OCI-LY7 (cell line): ENCODE measurements at regions not wholly inside any gene's neighbourhood (a gene's known extent, or its start where the extent isn't known, plus 50 kb on each side); places are given as distances from the start of the nearest gene placed in this dataset.

Experiments used
- BruUV-seq: library from RNA; stranded (reverse); fragments of 400-500 nt; replicated peaks from 2 replicates; lab custom pipeline; 2021; lab: Mats Ljungman, UMichigan
- CTCF ChIA-PET: fragments of 300-600 bp; sonication (Branson Sonifier 250); formaldehyde crosslinking; loops from one replicate; lab custom pipeline; 2022; ENCODE audit warnings: antibody characterized with exemption; ENCODE audit not compliant: unreplicated experiment; lab: Charles Lee
- POLR2A ChIA-PET: fragments of 300-600 bp; sonication (Branson Sonifier 250); formaldehyde crosslinking; loops from one replicate; lab custom pipeline; 2022; ENCODE audit warnings: antibody characterized with exemption; lab: Charles Lee
- DNase-seq: peaks from one replicate; pipeline ENCODE4 v3.0.0-alpha.2; 2015; ENCODE audit warnings: low spot score
- H2AFZ ChIP-seq: fragments of 200-600 bp; sonication (generic), shearing (Covaris generic); 2 replicates; pipeline ENCODE4 v1.6.1; 2014; ENCODE audit warnings: mild to moderate bottlenecking, antibody characterized with exemption, low read length, moderate library complexity
- H3K27ac ChIP-seq: fragments of 200-600 bp; sonication (generic); 2 replicates; pipeline ENCODE4 v1.5.1; 2014; ENCODE audit warnings: mixed run types, low read depth, mild to moderate bottlenecking, moderate library complexity, low read length, inconsistent platforms; ENCODE audit not compliant: poor library complexity, severe bottlenecking
- H3K36me3 ChIP-seq: fragments of 200-600 bp; sonication (generic); 2 replicates; pipeline ENCODE4 v1.6.1; 2014; ENCODE audit warnings: mild to moderate bottlenecking, antibody characterized with exemption, low read length, moderate library complexity, mixed read lengths; ENCODE audit not compliant: insufficient read depth
- H3K4me1 ChIP-seq: fragments of 200-600 bp; sonication (generic); 2 replicates; pipeline ENCODE4 v1.5.1; 2014; ENCODE audit warnings: mild to moderate bottlenecking, low read length; ENCODE audit not compliant: insufficient read depth, poor library complexity, severe bottlenecking
- H3K4me2 ChIP-seq: fragments of 200-600 bp; sonication (generic); 2 replicates; pipeline ENCODE4 v1.6.1; 2014; ENCODE audit warnings: mild to moderate bottlenecking, low read length
- H3K4me3 ChIP-seq: fragments of 200-600 bp; sonication (generic); 2 replicates; pipeline ENCODE4 v1.5.1; 2014; ENCODE audit warnings: mild to moderate bottlenecking, low read depth, low read length; ENCODE audit not compliant: poor library complexity, severe bottlenecking
- H3K79me2 ChIP-seq: fragments of 200-600 bp; sonication (generic); 2 replicates; pipeline ENCODE4 v1.6.1; 2016; ENCODE audit warnings: low read depth, mild to moderate bottlenecking, low read length, moderate library complexity, mixed read lengths; ENCODE audit not compliant: insufficient read depth
- H3K9me2 ChIP-seq: fragments of 200-600 bp; sonication (generic); 2 replicates; pipeline ENCODE4 v1.6.1; 2016; ENCODE audit warnings: mild to moderate bottlenecking, low read length, mixed read lengths; ENCODE audit not compliant: insufficient read depth
- H3K9me3 ChIP-seq: fragments of 200-600 bp; sonication (generic); 2 replicates; pipeline ENCODE4 v1.6.1; 2014; ENCODE audit warnings: mild to moderate bottlenecking, mixed run types, low read length, mixed read lengths
- H4K20me1 ChIP-seq: fragments of 200-600 bp; sonication (generic); 2 replicates; pipeline ENCODE4 v1.6.1; 2014; ENCODE audit warnings: mild to moderate bottlenecking, antibody characterized with exemption, low read length, moderate library complexity, mixed read lengths; ENCODE audit not compliant: insufficient read depth
- CTCF ChIP-seq: fragments of 200-600 bp; sonication (generic); conservative IDR thresholded peaks from 2 replicates; pipeline ENCODE4 v1.5.1; 2014; ENCODE audit warnings: mild to moderate bottlenecking, antibody characterized with exemption, low read length, moderate library complexity, mixed read lengths
- EZH2phosphoT487 ChIP-seq: fragments of 200-600 bp; sonication (generic); IDR thresholded peaks from 2 replicates; pipeline ENCODE4 v1.6.1; 2018; ENCODE audit warnings: low read depth, borderline replicate concordance, mild to moderate bottlenecking, mixed run types, antibody characterized with exemption, low read length, moderate library complexity, mixed read lengths
- intact Hi-C: fragments of 100-400 bp; cut with micrococcal nuclease; formaldehyde crosslinking; loops from one replicate; pipeline ENCODE4 v1.10.0; 2022; ENCODE audit not compliant: unreplicated experiment

- ChIA-PET CTCF (interaction anchor here (0.6 kb wide), 1 partner anchor 615 kb away, joined by 4 read pairs; no protein-coding TSS in a partner anchor), POLR2A (no interaction called here)
- no TSS peak for BruUV-seq
- no peak overlapping the region for H3K4me3 ChIP-seq
- no peaks in the 10 kb centered on the region for H3K4me1 ChIP-seq
- no peak for DNase-seq
- H2AFZ ChIP-seq, result no peak overlapping the region
- H4K20me1 ChIP-seq, result no peaks in the 10 kb centered on the region
- no peak overlapping the region for H3K4me2 ChIP-seq
- intact Hi-C loops, result no loop called here
- TF ChIP-seq EZH2phosphoT487, result no peak
- no peaks in the 10 kb centered on the region for H3K79me2 ChIP-seq
- no peak overlapping the region for H3K27ac ChIP-seq
- H3K9me3 ChIP-seq, result no peaks in the 10 kb centered on the region
- no peaks in the 10 kb centered on the region for H3K36me3 ChIP-seq
- no peaks in the 10 kb centered on the region for H3K9me2 ChIP-seq
Measured at GRCh38 chr2:118791483-118791882, 56.0 kb downstream of the EN1 start.

GRCh38 chr2:118786746-118787145, 60.7 kb downstream of the EN1 start:
- Histone ChIP-seq H3K4me1 (no peaks in the 10 kb centered on the region), H3K79me2 (no peaks in the 10 kb centered on the region), H3K4me3 (no peak overlapping the region), H3K9me3 (no peaks in the 10 kb centered on the region), H3K27ac (no peak overlapping the region), H3K36me3 (no peaks in the 10 kb centered on the region), H3K9me2 (no peaks in the 10 kb centered on the region), H3K4me2 (no peak overlapping the region), H4K20me1 (no peaks in the 10 kb centered on the region), H2AFZ (no peak overlapping the region)
- no TSS peak for BruUV-seq
- intact Hi-C loops, result no loop called here
- CTCF ChIA-PET, result no interaction called here
- POLR2A ChIA-PET, result no interaction called here
- no peak for DNase-seq
- TF ChIP-seq CTCF (no peak), EZH2phosphoT487 (no peak)

GRCh38 chr2:118784860-118785259, 62.6 kb downstream of the EN1 start:
- BruUV-seq, result no TSS peak
- Histone ChIP-seq H2AFZ (no peak overlapping the region), H3K4me1 (no peaks in the 10 kb centered on the region), H3K4me2 (no peak overlapping the region), H3K4me3 (no peak overlapping the region), H4K20me1 (no peaks in the 10 kb centered on the region), H3K36me3 (no peaks in the 10 kb centered on the region), H3K79me2 (no peaks in the 10 kb centered on the region), H3K27ac (no peak overlapping the region), H3K9me2 (no peaks in the 10 kb centered on the region), H3K9me3 (no peaks in the 10 kb centered on the region)
- ChIA-PET POLR2A (no interaction called here), CTCF (no interaction called here)
- no peak for DNase-seq
- TF ChIP-seq CTCF (no peak), EZH2phosphoT487 (no peak)
- intact Hi-C loops, result no loop called here
